Uterus (tissue), 3 donors: ENCODE measurements at regions not wholly inside any gene's neighbourhood (a gene's known extent, or its start where the extent isn't known, plus 50 kb on each side); places are given as distances from the start of the nearest gene placed in this dataset.
"Not testable (repeated sequence)": the region's sequence is repeated elsewhere in the genome, so short reads cannot be mapped to it uniquely, and the experiment has no call there.

Source experiments
- DNase-seq, 2 donors: peaks; one replicate each; pipeline ENCODE4 v3.0.0-alpha.2; 2019 to 2020
- H3K27ac ChIP-seq, 2 donors: fragments of 200-600 bp; sonication (generic); 1 replicate in 1 of 2; 2 replicates in 1 of 2; pipeline ENCODE4 v1.5.1; 2016 to 2018
- H3K27me3 ChIP-seq, 2 donors: fragments of 200-600 bp; sonication (generic); one replicate each; pipeline ENCODE4 v1.5.1; 2018 to 2019; ENCODE audit warnings: control low read depth in 1 of 2
- H3K36me3 ChIP-seq, 2 donors: fragments of 200-600 bp; sonication (generic); one replicate each; pipeline ENCODE4 v1.5.1; 2019; ENCODE audit warnings: control low read depth in 1 of 2
- H3K4me1 ChIP-seq, 2 donors: fragments of 200-600 bp; sonication (generic); one replicate each; pipeline ENCODE4 v1.5.1; 2018 to 2019; ENCODE audit warnings: control low read depth in 1 of 2
- H3K4me3 ChIP-seq, 2 donors: fragments of 200-600 bp; sonication (generic); 1 replicate in 1 of 2; 2 replicates in 1 of 2; pipeline ENCODE4 v1.5.1; 2018 to 2019; ENCODE audit warnings: mild to moderate bottlenecking in 1 of 2
- H3K9me3 ChIP-seq, 2 donors: fragments of 200-600 bp; sonication (generic); one replicate each; pipeline ENCODE4 v1.5.1; 2019; ENCODE audit warnings: control low read depth in 1 of 2
- CTCF ChIP-seq, 4 experiments: fragments of 200-600 bp in 2 of 4; fragments of 450-650 bp in 2 of 4; sonication (generic) in 2 of 4; IDR thresholded peaks; one replicate each; pipeline ENCODE4 v1.5.1; 2016 to 2019; ENCODE audit warnings: antibody characterized with exemption in 4 of 4, mild to moderate bottlenecking in 2 of 4, moderate library complexity in 1 of 4
- POLR2A ChIP-seq, 2 donors: fragments of 450-650 bp; IDR thresholded peaks; one replicate each; pipeline ENCODE4 v1.6.1; 2016; ENCODE audit warnings: antibody characterized with exemption in 2 of 2, mild to moderate bottlenecking in 1 of 2, moderate library complexity in 1 of 2
- intact Hi-C: fragments of 100-400 bp; cut with DNase I; formaldehyde crosslinking; loops from one replicate; pipeline ENCODE4 v1.15.1; 2023; ENCODE audit warnings: low total_unique reads
- donor health status: DM: yes; HTN: yes; CAD: no.

GRCh38 chr2:194044321-194044720, 1612.7 kb upstream of the SLC39A10 start:
- no peak overlapping the region for H3K27ac ChIP-seq
- TF ChIP-seq POLR2A (IDR thresholded peaks at IDR 0.05) (no peak), CTCF (IDR thresholded peaks at IDR 0.05) (no peak)
- intact Hi-C loops = no loop called here

GRCh38 chr2:194021130-194021529, 1635.9 kb upstream of the SLC39A10 start:
- H3K4me1 ChIP-seq, H3K27me3 ChIP-seq, H3K27ac ChIP-seq, DNase-seq, intact Hi-C loops, H3K9me3 ChIP-seq, H3K36me3 ChIP-seq, H3K4me3 ChIP-seq: not testable (repeated sequence)

More at GRCh38 chr2:194044321-194044720, 1612.7 kb upstream of the SLC39A10 start:
- H3K4me3 ChIP-seq = no peak overlapping the region
- no peaks in the 10 kb centered on the region for H3K9me3 ChIP-seq
- H3K36me3 ChIP-seq = no peaks in the 10 kb centered on the region
- no peaks in the 10 kb centered on the region for H3K4me1 ChIP-seq
- DNase-seq = no peak
- H3K27me3 ChIP-seq = no peaks in the 10 kb centered on the region

GRCh38 chr2:194020155-194020554, 1636.9 kb upstream of the SLC39A10 start:
- no peaks in the 10 kb centered on the region for H3K36me3 ChIP-seq
- no peak overlapping the region for H3K4me3 ChIP-seq
- TF ChIP-seq CTCF (IDR thresholded peaks at IDR 0.05) (no peak), POLR2A (IDR thresholded peaks at IDR 0.05) (no peak)
- DNase-seq = no peak
- H3K9me3 ChIP-seq = no peaks in the 10 kb centered on the region
- H3K4me1 ChIP-seq = no peaks in the 10 kb centered on the region
- no peak overlapping the region for H3K27ac ChIP-seq
- intact Hi-C loops = no loop called here
- no peaks in the 10 kb centered on the region for H3K27me3 ChIP-seq

GRCh38 chr2:194015751-194016150, 1641.3 kb upstream of the SLC39A10 start:
- Histone ChIP-seq H3K36me3 (no peaks in the 10 kb centered on the region), H3K27me3 (no peaks in the 10 kb centered on the region), H3K4me3 (no peak overlapping the region), H3K27ac (no peak overlapping the region), H3K4me1 (no peaks in the 10 kb centered on the region), H3K9me3 (no peaks in the 10 kb centered on the region)
- TF ChIP-seq POLR2A (IDR thresholded peaks at IDR 0.05) = no peak
- TF ChIP-seq CTCF (IDR thresholded peaks at IDR 0.05) = no peak
- no peak for DNase-seq
- intact Hi-C loops = no loop called here

GRCh38 chr2:194014639-194015038, 1642.4 kb upstream of the SLC39A10 start:
- no peak for DNase-seq
- no peak for TF ChIP-seq CTCF (IDR thresholded peaks at IDR 0.05)
- no peak for TF ChIP-seq POLR2A (IDR thresholded peaks at IDR 0.05)
- no peak overlapping the region for H3K27ac ChIP-seq

GRCh38 chr2:194004590-194005206, 1652.3 kb upstream of the SLC39A10 start:
- no peaks in the 10 kb centered on the region for H3K36me3 ChIP-seq
- no peaks in the 10 kb centered on the region for H3K9me3 ChIP-seq
- TF ChIP-seq CTCF (IDR thresholded peaks at IDR 0.05) (no peak), POLR2A (IDR thresholded peaks at IDR 0.05) (no peak)
- H3K27ac ChIP-seq = no peak overlapping the region
- intact Hi-C loops = no loop called here
- H3K4me1 ChIP-seq = no peaks in the 10 kb centered on the region
- no peaks in the 10 kb centered on the region for H3K27me3 ChIP-seq
- no peak for DNase-seq
- no peak overlapping the region for H3K4me3 ChIP-seq

More at GRCh38 chr2:194014639-194015038, 1642.4 kb upstream of the SLC39A10 start:
- intact Hi-C loops = no loop called here
- Histone ChIP-seq H3K4me1 (no peaks in the 10 kb centered on the region), H3K4me3 (no peak overlapping the region), H3K9me3 (no peaks in the 10 kb centered on the region), H3K27me3 (no peaks in the 10 kb centered on the region), H3K36me3 (no peaks in the 10 kb centered on the region)
